ENCODE measurements at regions not wholly inside any gene's neighbourhood (a gene's known extent, or its start where the extent isn't known, plus 50 kb on each side); places are given as distances from the start of the nearest gene placed in this dataset.

DNA sequence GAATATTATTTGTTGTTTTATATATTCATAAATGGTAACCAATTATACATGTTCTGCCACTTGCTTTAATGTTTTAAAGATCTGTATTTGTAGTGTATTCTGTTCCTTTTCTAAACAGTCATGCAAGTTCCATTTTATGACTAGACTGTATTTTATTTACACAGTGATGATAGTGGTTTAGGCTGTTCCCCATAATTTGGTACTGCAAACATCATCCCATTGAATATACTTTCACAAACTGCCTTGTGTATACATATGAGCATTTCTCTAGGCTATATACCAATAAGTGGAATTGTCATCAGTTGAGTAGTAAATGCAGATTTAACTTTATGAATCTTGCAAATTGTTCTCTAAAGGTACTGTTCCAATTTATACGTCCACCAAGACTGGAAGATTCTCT is 738.0 kb downstream of the EPHA7 start:
- TF ChIP-seq GATA2 (IDR thresholded peaks at IDR 0.05; ENCODE audit: low read depth, low read length) (no peak), GATA3 (IDR thresholded peaks at IDR 0.05; ENCODE audit: low read depth, low read length) (no peak)
